GM19025 (cell line): ENCODE measurements at regions not wholly inside any gene's neighbourhood (a gene's known extent, or its start where the extent isn't known, plus 50 kb on each side); places are given as distances from the start of the nearest gene placed in this dataset.

ENCODE experiments used
- ATAC-seq: cut with Tn5 transposase; IDR thresholded peaks from one replicate; pipeline ENCODE4 v1.9.1; 2021; ENCODE audit warnings: mild to moderate bottlenecking, low read depth, moderate library complexity; ENCODE audit not compliant: unreplicated experiment

- no peak for ATAC-seq
Observed at GRCh38 chr13:67645874-67646467, 415.8 kb upstream of the PCDH9 start.

- no peak for ATAC-seq
Observed at GRCh38 chr13:67643516-67644055, 413.4 kb upstream of the PCDH9 start.

DNA sequence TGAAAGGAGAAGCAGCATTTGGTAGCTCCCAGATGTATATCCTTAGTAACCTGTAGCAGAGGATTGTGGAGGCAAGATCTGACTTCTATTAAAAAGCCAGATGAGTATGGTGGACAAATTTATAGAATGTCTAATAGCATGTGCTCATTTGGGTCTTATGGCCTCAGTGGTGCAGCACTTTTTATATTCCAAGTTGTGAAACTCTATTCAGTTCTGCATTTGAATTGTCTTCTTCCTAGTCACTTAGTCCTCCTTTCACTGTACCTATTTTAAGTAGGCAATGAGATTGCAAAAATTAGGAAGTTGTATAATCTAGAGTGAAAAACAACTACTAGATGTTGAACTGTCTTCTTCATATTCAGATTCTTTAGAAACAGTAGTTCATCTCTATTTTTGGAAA is 412.5 kb upstream of the PCDH9 start:
- ATAC-seq = no peak

DNA sequence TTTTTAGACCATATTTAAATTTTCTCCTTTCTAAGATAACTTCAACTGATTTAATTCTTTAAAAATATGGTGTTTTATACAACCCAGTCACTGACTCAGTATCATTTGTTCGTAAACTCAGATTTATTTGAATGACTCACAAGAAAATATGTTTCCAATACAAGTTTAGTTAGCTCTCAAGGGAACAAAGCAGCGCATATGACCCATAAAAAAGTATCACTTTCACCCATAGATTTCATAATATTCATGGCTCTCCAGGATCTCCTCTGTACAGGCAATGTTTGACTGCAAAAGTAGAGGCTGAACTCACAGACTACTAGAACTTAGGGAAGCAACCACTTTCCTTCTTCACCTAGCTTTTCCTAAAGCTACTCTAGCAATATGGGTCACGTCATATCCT is 405.6 kb upstream of the PCDH9 start:
- ATAC-seq = no peak

- no peak for ATAC-seq
Observed at GRCh38 chr13:67632590-67632989, 402.5 kb upstream of the PCDH9 start.

DNA sequence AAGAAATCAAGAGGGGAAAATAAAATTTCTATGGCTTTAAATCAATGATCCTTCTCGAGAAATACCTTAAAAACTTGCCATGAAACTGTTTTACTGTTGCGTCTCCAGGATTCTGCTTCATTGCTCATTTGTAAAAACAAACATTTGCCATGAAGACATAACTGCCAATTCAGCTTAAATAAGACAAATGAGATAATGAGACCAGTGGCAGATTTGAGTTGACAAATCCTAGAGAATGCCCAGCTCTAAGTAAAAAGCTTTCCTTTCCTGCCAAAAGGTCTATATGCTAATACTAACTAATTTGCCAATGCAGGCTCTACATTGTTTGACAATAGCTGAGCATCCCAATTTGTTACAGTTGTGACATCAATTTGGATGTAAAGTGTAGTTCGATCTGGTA is 400.5 kb upstream of the PCDH9 start:
- ATAC-seq = no peak

- ATAC-seq = no peak
Observed at GRCh38 chr13:67623630-67624029, 393.5 kb upstream of the PCDH9 start.

- no peak for ATAC-seq
Observed at GRCh38 chr13:67620665-67621064, 390.5 kb upstream of the PCDH9 start.

DNA sequence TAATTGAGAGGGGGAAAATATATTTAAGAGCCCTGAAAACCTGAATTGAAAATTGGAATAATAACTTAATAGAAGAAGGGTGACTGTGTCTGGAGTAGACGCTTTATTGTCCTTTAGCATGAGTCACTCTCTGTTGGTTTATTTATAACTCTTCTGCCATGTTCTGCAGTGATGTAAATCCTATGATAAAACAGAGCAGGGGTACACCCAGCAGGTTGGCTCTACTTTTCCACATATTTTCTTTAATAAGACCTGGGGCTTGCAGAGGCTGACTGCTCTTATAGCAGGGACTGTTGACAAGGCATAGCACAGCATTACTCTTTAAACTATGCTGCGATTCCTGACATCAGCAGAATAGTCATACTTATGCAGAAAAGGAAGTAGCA is 389.9 kb upstream of the PCDH9 start:
- ATAC-seq = no peak

- no peak for ATAC-seq
Observed at GRCh38 chr13:67619351-67619994, 389.3 kb upstream of the PCDH9 start.

DNA sequence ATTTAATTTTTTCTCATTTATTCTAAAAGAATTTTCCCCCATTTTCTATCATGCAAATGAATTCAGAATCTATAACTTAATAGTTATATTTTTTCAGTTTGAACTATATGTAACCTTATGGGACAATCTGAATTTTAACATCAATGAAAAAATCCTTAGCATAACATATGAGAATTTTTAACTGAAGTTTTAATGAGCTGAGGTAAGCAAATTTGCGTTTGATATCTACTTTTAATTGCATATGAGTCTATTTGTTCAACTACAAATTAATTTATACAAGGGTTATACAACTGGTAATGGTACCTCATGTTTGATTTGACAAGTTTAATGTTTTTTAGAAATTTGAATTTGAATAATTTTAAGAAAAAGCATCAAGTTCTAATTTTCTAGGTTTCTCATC is 384.4 kb upstream of the PCDH9 start:
- no peak for ATAC-seq

DNA sequence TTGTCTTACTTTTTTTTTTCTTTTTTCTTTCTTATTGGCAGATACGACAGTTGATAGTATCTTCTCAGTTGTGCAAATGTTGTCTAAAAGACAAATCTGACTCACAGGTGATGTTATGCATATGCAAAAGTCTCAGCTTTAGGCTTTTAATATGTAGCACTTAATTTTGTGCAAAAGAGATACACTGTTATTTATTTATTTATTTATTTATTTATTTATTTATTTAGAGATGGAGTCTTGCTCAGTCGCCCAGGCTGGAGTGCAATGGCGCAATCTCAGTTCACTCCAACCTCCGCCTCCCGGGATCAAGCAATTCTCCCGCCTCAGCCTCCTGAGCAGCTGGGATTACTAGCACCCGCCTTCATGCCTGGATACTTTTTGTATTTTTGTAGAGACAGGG is 383.9 kb upstream of the PCDH9 start:
- ATAC-seq = no peak

DNA sequence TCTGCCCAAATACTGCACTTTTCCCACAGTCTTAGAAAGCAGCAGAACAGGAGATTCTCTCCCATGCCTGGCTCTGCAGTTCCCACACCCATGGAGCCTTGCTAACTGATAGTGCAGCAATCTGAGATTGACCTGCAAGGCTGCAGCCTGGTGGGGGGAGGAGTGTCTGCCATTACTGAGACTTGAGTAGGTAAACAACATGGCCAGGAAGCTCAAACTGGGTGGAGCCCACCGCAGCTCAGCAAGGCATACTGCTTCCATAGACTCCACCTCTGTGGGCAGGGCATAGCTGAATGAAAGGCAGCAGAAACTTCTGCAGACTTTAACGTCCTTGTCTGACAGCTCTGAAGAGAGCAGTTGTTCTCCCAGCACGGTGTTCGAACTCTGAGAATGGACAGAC is 358.5 kb upstream of the PCDH9 start:
- no peak for ATAC-seq

DNA sequence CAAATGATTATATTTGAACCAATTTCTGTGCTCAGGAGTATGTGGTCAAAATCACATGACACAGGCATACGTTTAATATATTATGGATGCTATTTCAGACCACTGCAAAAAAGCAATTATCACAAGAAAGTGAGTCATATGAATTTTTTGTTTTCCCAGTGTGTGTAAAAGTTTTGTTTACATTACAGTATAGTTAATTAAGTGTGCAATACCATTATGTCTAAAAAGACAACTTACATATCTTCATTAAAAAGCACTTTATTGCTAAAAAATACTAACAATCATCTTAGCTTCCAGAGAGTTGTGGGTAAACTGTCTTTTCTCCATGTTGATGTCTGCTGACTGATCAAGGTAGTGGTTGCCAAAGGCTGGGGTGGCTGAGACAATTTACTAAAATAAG is 347.2 kb upstream of the PCDH9 start:
- no peak for ATAC-seq

DNA sequence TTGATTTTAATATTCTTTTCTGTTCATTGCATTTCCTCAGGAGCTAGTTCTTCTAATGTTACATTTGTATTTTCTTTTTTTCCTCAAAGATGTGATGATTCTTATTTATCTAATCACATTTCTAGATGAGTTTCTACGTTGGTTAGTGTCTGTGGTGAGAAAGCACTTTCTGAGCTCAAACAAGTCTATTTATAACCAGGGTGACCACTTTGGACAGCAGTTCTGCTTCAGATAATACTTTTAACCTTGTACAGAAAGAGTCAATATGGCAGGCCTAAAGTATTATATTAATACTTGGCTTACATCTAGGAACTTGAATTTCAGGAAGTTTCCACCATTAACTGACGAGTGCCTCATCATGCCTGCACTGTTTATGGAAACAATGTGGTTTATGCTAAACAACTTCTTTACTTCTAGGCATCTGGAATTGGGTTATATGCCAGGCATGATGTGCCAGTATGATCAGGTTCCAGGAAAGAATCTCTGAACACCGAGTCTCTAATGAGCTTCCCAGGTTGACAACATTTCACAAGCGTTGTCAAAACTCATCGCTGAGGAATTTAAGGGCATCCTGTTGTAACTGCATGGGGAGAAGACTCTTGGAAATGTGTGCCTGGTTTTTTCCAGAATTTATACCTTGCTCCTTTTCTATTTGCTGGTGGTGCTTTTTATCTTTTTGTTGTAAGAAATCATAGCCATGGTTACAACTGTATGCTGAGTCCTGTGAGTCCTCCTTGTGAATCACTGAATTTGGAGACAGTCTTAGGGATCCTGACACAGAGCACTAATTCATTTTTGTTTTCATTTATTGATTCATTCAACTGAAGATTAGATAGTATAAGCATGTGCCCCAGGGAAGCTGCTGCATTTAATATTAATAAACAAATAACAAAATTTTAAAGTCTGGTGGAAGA is 344.4 kb upstream of the PCDH9 start:
- no peak for ATAC-seq

DNA sequence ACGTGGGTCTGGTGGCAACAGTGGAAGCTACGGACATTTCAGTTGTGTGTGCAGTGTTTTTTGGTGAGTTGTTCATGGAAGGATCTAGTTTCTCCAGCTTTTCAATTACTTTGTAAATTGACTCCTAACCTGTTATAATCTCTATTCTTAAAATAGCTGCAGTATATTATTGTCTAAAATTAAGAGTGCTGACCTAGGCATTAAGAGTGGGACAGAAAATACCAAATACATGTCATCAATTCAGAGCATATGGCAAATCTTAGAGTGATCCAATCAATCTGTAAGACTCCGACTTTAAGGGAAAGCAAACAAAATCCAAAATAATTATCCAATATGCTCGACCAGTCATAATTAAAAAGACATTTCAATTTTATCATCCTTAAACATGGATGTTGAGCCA is 338.1 kb upstream of the PCDH9 start:
- no peak for ATAC-seq

GRCh38 chr13:67557642-67558241 is 327.6 kb upstream of the PCDH9 start:
- ATAC-seq = no peak

GRCh38 chr13:67557118-67557517 is 327.0 kb upstream of the PCDH9 start:
- ATAC-seq = no peak

- ATAC-seq = no peak
Observed at GRCh38 chr13:67554746-67555452, 324.8 kb upstream of the PCDH9 start.

DNA sequence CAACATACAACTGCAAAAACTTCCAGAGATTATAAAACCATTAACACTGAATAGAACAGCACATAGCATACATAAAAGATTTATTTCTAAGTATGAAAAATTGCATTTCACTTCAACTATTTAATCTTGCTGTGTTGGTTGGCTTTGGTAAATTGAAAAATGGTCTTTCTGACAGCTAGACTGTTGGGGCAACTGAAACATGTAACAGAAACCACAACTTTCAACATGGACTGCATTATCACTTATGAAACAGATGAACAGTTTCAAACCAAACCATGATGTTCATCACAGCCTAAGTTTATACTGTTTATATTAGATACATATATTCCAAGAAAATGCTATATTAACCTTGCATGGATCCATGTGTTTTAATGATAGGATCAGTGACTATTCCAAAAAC is 324.1 kb upstream of the PCDH9 start:
- ATAC-seq = no peak
